Karpas-422 (cell line): ENCODE measurements at regions not wholly inside any gene's neighbourhood (a gene's known extent, or its start where the extent isn't known, plus 50 kb on each side); places are given as distances from the start of the nearest gene placed in this dataset.

ENCODE experiments used
- DNase-seq: peaks from one replicate; pipeline ENCODE4 v3.0.0-alpha.2; 2015
- H2AFZ ChIP-seq: fragments of 200-600 bp; sonication (generic); 2 replicates; pipeline ENCODE4 v1.6.1; 2014; ENCODE audit warnings: antibody characterized with exemption, low read length, mixed read lengths
- H3K27ac ChIP-seq: fragments of 200-600 bp; sonication (generic); 2 replicates; pipeline ENCODE4 v1.5.1; 2014; ENCODE audit warnings: mild to moderate bottlenecking, low read length, moderate library complexity
- H3K27me3 ChIP-seq: fragments of 200-600 bp; sonication (generic); 2 replicates; pipeline ENCODE4 v1.6.1; 2014; ENCODE audit warnings: low read length, mixed read lengths
- H3K36me3 ChIP-seq: fragments of 200-600 bp; sonication (generic); 2 replicates; pipeline ENCODE4 v1.6.1; 2014; ENCODE audit warnings: low read length, mixed read lengths; ENCODE audit not compliant: insufficient read depth
- H3K4me1 ChIP-seq: fragments of 200-600 bp; sonication (generic); 2 replicates; pipeline ENCODE4 v1.6.1; 2014; ENCODE audit warnings: mild to moderate bottlenecking, low read length, mixed read lengths
- H3K4me2 ChIP-seq: fragments of 200-600 bp; sonication (generic); 2 replicates; pipeline ENCODE4 v1.6.1; 2014; ENCODE audit warnings: low read length, low read depth, mild to moderate bottlenecking; ENCODE audit not compliant: poor library complexity, severe bottlenecking
- H3K4me3 ChIP-seq: fragments of 200-600 bp; sonication (generic); 2 replicates; pipeline ENCODE4 v1.5.1; 2014; ENCODE audit warnings: mild to moderate bottlenecking, antibody characterized with exemption, low read length, mixed read lengths
- H3K79me2 ChIP-seq: fragments of 200-600 bp; sonication (generic); 2 replicates; pipeline ENCODE4 v1.6.1; 2014; ENCODE audit warnings: mild to moderate bottlenecking, low read length, mixed read lengths
- H3K9ac ChIP-seq: fragments of 200-600 bp; sonication (generic); 2 replicates; pipeline ENCODE4 v1.6.0; 2014; ENCODE audit warnings: low read length
- H3K9me2 ChIP-seq: fragments of 200-600 bp; sonication (generic), shearing (Covaris generic); replicated peaks from 2 replicates; pipeline ENCODE4 v1.6.0; 2014; ENCODE audit warnings: mild to moderate bottlenecking, low read length, moderate library complexity; ENCODE audit not compliant: insufficient read depth
- H3K9me3 ChIP-seq: fragments of 300-700, 200-600 bp; sonication (generic); 2 replicates; pipeline ENCODE4 v1.6.1; 2014; ENCODE audit warnings: low read length, mixed read lengths
- H4K20me1 ChIP-seq: fragments of 200-600 bp; sonication (generic); 2 replicates; pipeline ENCODE4 v1.6.1; 2014; ENCODE audit warnings: mild to moderate bottlenecking, antibody characterized with exemption, low read length, low read depth; ENCODE audit not compliant: insufficient read depth

GRCh38 chr18:55076643-55077218, 117.5 kb upstream of the CCDC68 start:
- no peak for DNase-seq
- Histone ChIP-seq H3K4me3 (no peak overlapping the region), H3K4me2 (no peak overlapping the region), H4K20me1 (no peaks in the 10 kb centered on the region), H3K36me3 (no peaks in the 10 kb centered on the region), H3K9me3 (no peaks in the 10 kb centered on the region), H3K27ac (no peak overlapping the region), H3K27me3 (no peaks in the 10 kb centered on the region), H3K4me1 (no peaks in the 10 kb centered on the region), H3K9me2 (no peaks in the 10 kb centered on the region), H3K9ac (no peak overlapping the region), H2AFZ (no peak overlapping the region), H3K79me2 (no peaks in the 10 kb centered on the region)

GRCh38 chr18:55073834-55074233, 114.6 kb upstream of the CCDC68 start:
- no peaks in the 10 kb centered on the region for H3K79me2 ChIP-seq
- no peak overlapping the region for H3K9ac ChIP-seq
- no peak for DNase-seq
- H2AFZ ChIP-seq = no peak overlapping the region
- H3K36me3 ChIP-seq = no peaks in the 10 kb centered on the region
- no peaks in the 10 kb centered on the region for H3K9me3 ChIP-seq
- no peak overlapping the region for H3K4me2 ChIP-seq
- no peaks in the 10 kb centered on the region for H3K9me2 ChIP-seq
- H4K20me1 ChIP-seq = no peaks in the 10 kb centered on the region
- H3K4me1 ChIP-seq = no peaks in the 10 kb centered on the region
- H3K27ac ChIP-seq = no peak overlapping the region
- no peaks in the 10 kb centered on the region for H3K27me3 ChIP-seq
- no peak overlapping the region for H3K4me3 ChIP-seq

- no peak overlapping the region for H3K4me3 ChIP-seq
- H3K27ac ChIP-seq = no peak overlapping the region
- no peaks in the 10 kb centered on the region for H4K20me1 ChIP-seq
- H3K4me2 ChIP-seq = no peak overlapping the region
- H3K27me3 ChIP-seq = no peaks in the 10 kb centered on the region
- no peaks in the 10 kb centered on the region for H3K36me3 ChIP-seq
- DNase-seq = no peak
- no peaks in the 10 kb centered on the region for H3K79me2 ChIP-seq
- H3K9me3 ChIP-seq = no peaks in the 10 kb centered on the region
- H2AFZ ChIP-seq = no peak overlapping the region
- H3K9me2 ChIP-seq = no peaks in the 10 kb centered on the region
- H3K4me1 ChIP-seq = no peaks in the 10 kb centered on the region
- H3K9ac ChIP-seq = no peak overlapping the region
Measured at GRCh38 chr18:55073116-55073515, 113.9 kb upstream of the CCDC68 start.

- H3K79me2 ChIP-seq = no peaks in the 10 kb centered on the region
- H3K4me1 ChIP-seq = no peaks in the 10 kb centered on the region
- H4K20me1 ChIP-seq = no peaks in the 10 kb centered on the region
- no peak overlapping the region for H3K4me2 ChIP-seq
- no peak overlapping the region for H3K4me3 ChIP-seq
- no peaks in the 10 kb centered on the region for H3K9me2 ChIP-seq
- H3K27me3 ChIP-seq = no peaks in the 10 kb centered on the region
- H3K9me3 ChIP-seq = no peaks in the 10 kb centered on the region
- no peak for DNase-seq
- H3K9ac ChIP-seq = no peak overlapping the region
- H3K36me3 ChIP-seq = no peaks in the 10 kb centered on the region
- no peak overlapping the region for H3K27ac ChIP-seq
- H2AFZ ChIP-seq = no peak overlapping the region
Measured at GRCh38 chr18:55072698-55073097, 113.4 kb upstream of the CCDC68 start.

GRCh38 chr18:55072181-55072580, 112.9 kb upstream of the CCDC68 start:
- Histone ChIP-seq H3K9me3 (no peaks in the 10 kb centered on the region), H3K27me3 (no peaks in the 10 kb centered on the region), H3K4me2 (no peak overlapping the region), H3K4me1 (no peaks in the 10 kb centered on the region), H3K9me2 (no peaks in the 10 kb centered on the region), H3K4me3 (no peak overlapping the region), H3K36me3 (no peaks in the 10 kb centered on the region), H3K9ac (no peak overlapping the region), H3K79me2 (no peaks in the 10 kb centered on the region), H3K27ac (no peak overlapping the region), H2AFZ (no peak overlapping the region), H4K20me1 (no peaks in the 10 kb centered on the region)
- DNase-seq = no peak

GRCh38 chr18:55069497-55069896, 110.2 kb upstream of the CCDC68 start:
- no peak overlapping the region for H2AFZ ChIP-seq
- H3K27ac ChIP-seq = no peak overlapping the region
- H3K9me2 ChIP-seq = no peaks in the 10 kb centered on the region
- H3K79me2 ChIP-seq = no peaks in the 10 kb centered on the region
- no peaks in the 10 kb centered on the region for H3K4me1 ChIP-seq
- no peaks in the 10 kb centered on the region for H3K36me3 ChIP-seq
- no peaks in the 10 kb centered on the region for H4K20me1 ChIP-seq
- DNase-seq = no peak
- H3K9me3 ChIP-seq = no peaks in the 10 kb centered on the region
- no peak overlapping the region for H3K4me3 ChIP-seq
- H3K4me2 ChIP-seq = no peak overlapping the region
- H3K27me3 ChIP-seq = no peaks in the 10 kb centered on the region
- H3K9ac ChIP-seq = no peak overlapping the region

- H3K27me3 ChIP-seq = no peaks in the 10 kb centered on the region
- no peak overlapping the region for H3K9ac ChIP-seq
- no peak overlapping the region for H3K4me3 ChIP-seq
- no peaks in the 10 kb centered on the region for H4K20me1 ChIP-seq
- no peaks in the 10 kb centered on the region for H3K79me2 ChIP-seq
- H2AFZ ChIP-seq = no peak overlapping the region
- no peaks in the 10 kb centered on the region for H3K9me3 ChIP-seq
- H3K4me2 ChIP-seq = no peak overlapping the region
- H3K27ac ChIP-seq = no peak overlapping the region
- H3K36me3 ChIP-seq = no peaks in the 10 kb centered on the region
- H3K9me2 ChIP-seq = no peaks in the 10 kb centered on the region
- no peaks in the 10 kb centered on the region for H3K4me1 ChIP-seq
- DNase-seq = no peak
Measured at GRCh38 chr18:55064760-55065159, 105.5 kb upstream of the CCDC68 start.

GRCh38 chr18:55064073-55064472, 104.8 kb upstream of the CCDC68 start:
- Histone ChIP-seq H3K9me3 (no peaks in the 10 kb centered on the region), H3K27me3 (no peaks in the 10 kb centered on the region), H3K36me3 (no peaks in the 10 kb centered on the region), H3K9ac (no peak overlapping the region), H3K9me2 (no peaks in the 10 kb centered on the region), H3K27ac (no peak overlapping the region), H2AFZ (no peak overlapping the region), H3K4me1 (no peaks in the 10 kb centered on the region), H3K4me2 (no peak overlapping the region), H3K79me2 (no peaks in the 10 kb centered on the region), H3K4me3 (no peak overlapping the region), H4K20me1 (no peaks in the 10 kb centered on the region)
- DNase-seq = no peak
